Fibroblast of lung (primary cell): ENCODE measurements at regions not wholly inside any gene's neighbourhood (a gene's known extent, or its start where the extent isn't known, plus 50 kb on each side); places are given as distances from the start of the nearest gene placed in this dataset.
"Not testable (repeated sequence)": the region's sequence is repeated elsewhere in the genome, so short reads cannot be mapped to it uniquely, and the experiment has no call there.

Experiments
- DNase-seq, 2 donors: peaks; one replicate each; pipeline versions ENCODE4 v3.0.0 to v3.0.0-alpha.2; 2010; ENCODE audit warnings: low read depth in 2 of 2
- H2AFZ ChIP-seq: 2 replicates; pipeline ENCODE4 v1.5.1; 2012; ENCODE audit warnings: low read length, control low read depth, inconsistent platforms
- H3K27ac ChIP-seq: 2 replicates; pipeline ENCODE4 v1.5.1; 2011; ENCODE audit warnings: low read length, control low read depth; ENCODE audit not compliant: insufficient read depth
- H3K27me3 ChIP-seq: 2 replicates; pipeline ENCODE4 v1.5.1; 2011; ENCODE audit warnings: mild to moderate bottlenecking, low read length; ENCODE audit not compliant: control insufficient read depth, insufficient read depth
- H3K36me3 ChIP-seq: 2 replicates; pipeline ENCODE4 v1.5.1; 2011; ENCODE audit warnings: low read length; ENCODE audit not compliant: control insufficient read depth, insufficient read depth
- H3K4me1 ChIP-seq: 2 replicates; pipeline ENCODE4 v1.5.1; 2011; ENCODE audit warnings: low read length; ENCODE audit not compliant: control insufficient read depth, insufficient read depth; ENCODE audit errors: extremely low read depth
- H3K4me2 ChIP-seq: 2 replicates; pipeline ENCODE4 v1.5.1; 2011; ENCODE audit warnings: low read length, control low read depth; ENCODE audit not compliant: insufficient read depth; ENCODE audit errors: extremely low read depth
- H3K4me3 ChIP-seq, 4 experiments: fragments of 200-600 bp in 1 of 4; sonication (generic) in 1 of 4; replicated peaks in 1 of 4; 2 replicates each; pipeline ENCODE4 v1.5.1; 2011 to 2016; ENCODE audit warnings: low read length in 4 of 4, low read depth in 3 of 4, mild to moderate bottlenecking in 3 of 4, control low read depth in 2 of 4, inconsistent platforms in 1 of 4, mixed read lengths in 1 of 4; ENCODE audit not compliant: insufficient read depth in 1 of 4; ENCODE audit errors: control extremely low read depth in 1 of 4
- H3K79me2 ChIP-seq: 2 replicates; pipeline ENCODE4 v1.5.1; 2012; ENCODE audit warnings: mild to moderate bottlenecking, low read length, inconsistent platforms; ENCODE audit not compliant: control insufficient read depth, insufficient read depth
- H3K9ac ChIP-seq: 2 replicates; pipeline ENCODE4 v1.5.1; 2011; ENCODE audit warnings: mild to moderate bottlenecking, low read length, control low read depth; ENCODE audit not compliant: insufficient read depth
- H3K9me3 ChIP-seq: 2 replicates; pipeline ENCODE4 v1.5.1; 2012; ENCODE audit warnings: low read depth, low read length; ENCODE audit not compliant: control insufficient read depth, insufficient read depth
- H4K20me1 ChIP-seq: 2 replicates; pipeline ENCODE4 v1.5.1; 2011; ENCODE audit warnings: low read length; ENCODE audit not compliant: control insufficient read depth, insufficient read depth; ENCODE audit errors: extremely low read depth
- CTCF ChIP-seq, 2 donors: IDR thresholded peaks in 1 of 2; conservative IDR thresholded peaks in 1 of 2; 1 replicate in 1 of 2; 2 replicates in 1 of 2; pipeline ENCODE4 v1.5.1; 2011 to 2012; ENCODE audit warnings: low read length in 2 of 2, control low read depth in 1 of 2, inconsistent platforms in 1 of 2, low read depth in 1 of 2, mild to moderate bottlenecking in 1 of 2
- EZH2 ChIP-seq: IDR thresholded peaks from 2 replicates; pipeline ENCODE4 v1.5.1; 2012; ENCODE audit warnings: low read length, control low read depth, mild to moderate bottlenecking; ENCODE audit errors: missing control alignments

- TF ChIP-seq EZH2: no peak
- no peak for TF ChIP-seq CTCF (conservative IDR thresholded peaks at IDR 0.05 in 1 of 2, IDR thresholded peaks at IDR 0.05 in 1 of 2; ENCODE audit: low read depth in 1 of 2, low read length in 2 of 2)
- H3K36me3 ChIP-seq: no peaks in the 10 kb centered on the region
- H3K9ac ChIP-seq: no peak overlapping the region
- peaks cover 58% of the 10 kb centered on the region for H3K4me1 ChIP-seq
- H3K4me2 ChIP-seq: no peak overlapping the region
- no peaks in the 10 kb centered on the region for H4K20me1 ChIP-seq
- no peaks in the 10 kb centered on the region for H3K9me3 ChIP-seq
- no peak for DNase-seq
- no peaks in the 10 kb centered on the region for H3K27me3 ChIP-seq
- no peak overlapping the region for H3K4me3 ChIP-seq
- H3K79me2 ChIP-seq: no peaks in the 10 kb centered on the region
- peak overlapping the region; percentile 11 for H3K27ac ChIP-seq
- H2AFZ ChIP-seq: no peak overlapping the region
Measured at GRCh38 chr11:86737230-86737629, 63.1 kb upstream of the PRSS23 start.

GRCh38 chr11:86736291-86737143 is 63.8 kb upstream of the PRSS23 start:
- H3K9ac ChIP-seq: no peak overlapping the region
- no peak for TF ChIP-seq EZH2
- TF ChIP-seq CTCF (conservative IDR thresholded peaks at IDR 0.05 in 1 of 2, IDR thresholded peaks at IDR 0.05 in 1 of 2; ENCODE audit: low read depth in 1 of 2, low read length in 2 of 2): no peak
- H3K4me2 ChIP-seq: no peak overlapping the region
- peaks cover 52% of the 10 kb centered on the region for H3K4me1 ChIP-seq
- no peaks in the 10 kb centered on the region for H4K20me1 ChIP-seq
- H3K36me3 ChIP-seq: no peaks in the 10 kb centered on the region
- H3K79me2 ChIP-seq: no peaks in the 10 kb centered on the region
- peak overlapping the region; percentile 58 for H3K27ac ChIP-seq
- no peak for DNase-seq
- no peak overlapping the region for H2AFZ ChIP-seq
- no peaks in the 10 kb centered on the region for H3K9me3 ChIP-seq
- H3K4me3 ChIP-seq: no peak overlapping the region
- H3K27me3 ChIP-seq: no peaks in the 10 kb centered on the region

- Histone ChIP-seq H3K4me3 (no peak overlapping the region), H2AFZ (no peak overlapping the region), H3K9ac (no peak overlapping the region), H3K36me3 (no peaks in the 10 kb centered on the region), H3K27me3 (no peaks in the 10 kb centered on the region), H3K4me2 (peak overlapping the region; percentile 48), H4K20me1 (no peaks in the 10 kb centered on the region), H3K27ac (peak overlapping the region; percentile 72), H3K4me1 (peaks cover 44% of the 10 kb centered on the region), H3K9me3 (no peaks in the 10 kb centered on the region), H3K79me2 (no peaks in the 10 kb centered on the region)
- TF ChIP-seq CTCF (conservative IDR thresholded peaks at IDR 0.05 in 1 of 2, IDR thresholded peaks at IDR 0.05 in 1 of 2; ENCODE audit: low read depth in 1 of 2, low read length in 2 of 2) (no peak), EZH2 (no peak)
- peak; percentile 63 to 89 for DNase-seq
Measured at GRCh38 chr11:86735451-86736290, 63.3 kb upstream of the ME3 start.

- not testable (repeated sequence) for H2AFZ ChIP-seq, H3K9me3 ChIP-seq, H3K4me2 ChIP-seq, H3K27ac ChIP-seq, H3K9ac ChIP-seq, H3K79me2 ChIP-seq, DNase-seq, H3K36me3 ChIP-seq, H3K4me3 ChIP-seq, H3K27me3 ChIP-seq, H4K20me1 ChIP-seq
- H3K4me1 ChIP-seq: peaks cover 26% of the 10 kb centered on the region
Measured at GRCh38 chr11:86732739-86733138, 60.3 kb upstream of the ME3 start.
